HG02678 (cell line): ENCODE measurements at regions not wholly inside any gene's neighbourhood (a gene's known extent, or its start where the extent isn't known, plus 50 kb on each side); places are given as distances from the start of the nearest gene placed in this dataset.
"Not testable (repeated sequence)": the region's sequence is repeated elsewhere in the genome, so short reads cannot be mapped to it uniquely, and the experiment has no call there.

Source experiments
- ATAC-seq: cut with Tn5 transposase; IDR thresholded peaks from one replicate; pipeline ENCODE4 v1.9.1; 2021; ENCODE audit warnings: mild to moderate bottlenecking, moderate library complexity; ENCODE audit not compliant: unreplicated experiment

DNA sequence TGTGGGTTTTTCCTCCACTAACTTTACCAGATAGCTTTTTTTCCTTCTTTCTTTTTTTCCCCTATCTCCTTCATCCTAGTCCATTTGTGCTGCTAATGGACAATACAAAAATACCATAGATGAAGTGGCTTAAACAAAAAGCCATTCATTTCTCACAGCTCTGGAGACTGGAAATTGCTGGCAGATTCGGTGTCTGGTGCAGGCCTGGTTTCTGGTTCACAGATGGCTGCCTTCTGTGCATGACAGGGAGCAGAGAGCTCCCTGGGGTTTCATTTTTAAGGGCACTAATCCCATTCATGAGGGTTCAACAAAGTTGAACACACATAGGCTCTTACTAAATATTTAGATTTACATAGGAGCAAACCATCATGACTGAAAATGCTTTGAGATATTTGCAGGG lies 467.4 kb downstream of the TYW1 start:
- ATAC-seq = no peak

DNA sequence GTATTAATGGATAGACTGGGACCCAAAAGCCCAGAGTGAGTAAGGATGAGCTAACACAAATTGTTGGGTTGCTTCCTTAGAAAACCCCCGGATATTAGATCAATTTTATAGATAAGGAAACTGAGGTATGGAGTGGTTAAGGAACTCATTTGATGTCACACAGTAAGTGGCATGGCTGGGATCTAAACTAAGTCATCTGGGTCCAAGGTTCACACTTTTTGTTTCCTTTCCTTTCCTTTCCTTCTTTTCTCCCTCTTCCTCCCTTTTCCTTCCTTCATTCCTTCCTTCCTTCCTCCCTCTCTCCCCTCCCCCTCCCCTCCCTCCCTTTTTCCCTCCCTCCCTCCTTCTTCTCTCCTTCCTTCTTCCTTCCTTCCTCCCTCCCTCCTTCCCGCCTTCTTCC lies 469.5 kb downstream of the TYW1 start:
- ATAC-seq = no peak

DNA sequence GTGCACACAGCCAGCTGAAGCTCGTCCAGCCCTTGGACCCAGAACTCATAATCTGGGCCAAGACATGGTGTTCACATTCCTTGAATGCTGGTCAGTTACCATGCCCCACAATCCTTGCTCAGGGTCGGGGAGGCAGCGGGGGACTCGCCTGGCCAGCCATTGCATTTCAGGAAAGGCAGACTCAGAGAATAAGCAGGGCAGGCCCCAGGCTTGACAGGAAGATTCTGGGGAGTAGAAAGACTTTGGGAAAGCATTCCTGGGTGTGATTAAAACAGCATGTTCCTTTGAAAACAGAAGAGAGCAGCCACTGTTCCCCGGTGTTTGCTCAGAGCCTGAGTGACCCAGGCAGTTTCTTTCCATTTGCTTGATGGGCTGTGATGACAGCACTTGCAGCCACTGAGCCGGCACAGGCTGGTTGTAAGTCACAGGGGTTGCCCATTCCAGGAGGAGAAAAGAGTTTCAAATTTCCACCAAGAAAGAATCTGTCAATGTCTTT lies 473.7 kb downstream of the TYW1 start:
- no peak for ATAC-seq

DNA sequence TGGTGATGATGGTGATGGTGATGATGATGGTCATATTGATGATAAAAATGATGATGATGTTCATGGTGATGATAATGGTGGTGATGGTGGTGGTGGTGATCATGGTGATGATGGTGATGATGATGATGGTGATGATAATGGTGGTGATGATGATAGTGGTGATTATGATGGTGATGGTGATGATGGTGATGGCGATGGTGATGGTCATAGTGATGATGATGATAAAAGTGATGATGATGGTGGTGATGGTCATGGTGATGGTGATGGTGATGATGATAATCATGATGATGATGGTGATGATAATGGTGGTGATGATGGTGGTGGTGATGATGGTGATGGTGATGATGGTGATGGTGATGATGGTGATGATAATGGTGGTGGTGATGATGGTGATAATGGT lies 478.7 kb downstream of the TYW1 start:
- ATAC-seq = no peak

DNA sequence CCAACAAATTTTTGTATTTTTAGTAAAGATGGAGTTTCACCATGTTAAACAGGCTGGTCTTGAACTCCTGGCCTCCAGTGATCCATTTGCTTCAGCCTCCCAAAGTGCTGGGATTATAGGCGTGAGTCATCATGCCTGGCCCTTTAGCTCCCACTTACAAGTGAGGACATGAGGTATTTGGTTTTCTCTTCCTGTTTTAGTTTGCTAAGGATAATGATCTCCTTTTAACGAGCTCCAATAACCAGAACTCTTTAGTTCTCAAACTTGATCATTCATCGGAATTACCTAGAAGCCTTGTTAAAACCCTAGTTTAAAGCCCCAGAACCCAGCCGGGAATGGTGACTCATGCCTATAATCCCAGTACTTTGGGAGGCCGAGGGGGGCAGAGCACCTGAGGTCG lies 481.4 kb downstream of the TYW1 start:
- no peak for ATAC-seq

DNA sequence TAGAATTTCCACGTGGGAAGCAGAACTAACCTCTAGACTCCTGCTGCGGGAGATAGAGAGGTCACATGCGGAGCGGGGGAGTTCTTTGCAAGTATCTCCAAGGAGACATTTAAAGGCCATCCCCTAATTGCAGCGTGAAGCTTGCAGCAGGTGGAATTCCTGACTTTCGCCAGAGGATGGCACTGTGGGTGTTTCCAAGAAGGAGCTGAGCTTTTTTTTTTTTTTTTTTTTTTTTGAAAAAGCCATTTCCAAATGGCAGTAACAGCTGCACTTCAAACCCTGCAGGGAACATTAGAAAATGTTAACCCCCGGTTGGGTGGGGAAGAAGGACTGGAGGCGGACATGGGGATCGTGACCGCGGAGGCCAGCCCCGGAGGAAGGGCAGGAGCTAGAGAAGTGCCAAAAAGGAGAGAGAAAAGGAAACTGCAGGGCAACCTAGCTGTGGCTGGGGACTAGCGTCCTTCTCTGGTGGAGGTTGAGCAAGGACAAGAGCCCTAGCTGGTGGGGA lies 487.7 kb downstream of the TYW1 start:
- no peak for ATAC-seq

DNA sequence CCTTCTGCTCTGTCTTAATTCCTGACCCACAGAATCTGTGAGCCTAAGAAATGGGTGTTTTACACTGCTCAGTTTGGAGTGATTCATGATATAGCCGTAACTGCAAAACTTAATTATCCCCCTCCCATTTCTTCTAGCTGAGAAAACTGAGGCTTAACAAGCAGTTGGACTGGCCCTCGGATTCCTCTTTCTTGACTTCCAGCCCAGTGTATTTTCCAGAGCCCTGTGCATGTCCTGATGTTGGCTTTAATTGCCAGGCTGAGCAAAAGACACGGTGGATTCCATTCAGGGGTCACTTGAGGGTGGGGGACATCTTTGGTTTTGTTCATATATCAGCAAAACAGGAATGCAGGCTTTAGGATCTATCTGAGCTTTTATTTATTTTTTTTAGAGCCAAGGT lies 489.8 kb downstream of the TYW1 start:
- no peak for ATAC-seq

DNA sequence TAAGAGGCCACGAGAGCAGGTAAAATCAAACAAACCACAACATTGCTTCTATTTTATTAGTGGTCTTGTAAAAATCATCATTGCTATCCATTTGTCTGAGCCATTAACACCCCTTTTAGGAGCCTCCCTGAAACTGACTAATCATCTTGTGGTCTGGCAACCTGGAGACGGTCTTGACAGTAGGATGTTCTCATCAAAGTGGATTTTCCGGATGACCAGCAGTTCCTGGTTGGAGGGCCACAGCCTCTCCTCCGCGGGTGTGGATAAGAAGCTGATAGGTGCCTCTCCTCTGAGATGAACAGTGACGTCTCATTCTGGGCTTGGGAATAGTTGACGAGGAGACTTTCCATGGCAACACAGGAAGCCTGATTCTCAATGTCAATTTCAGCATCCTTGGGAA lies 490.7 kb downstream of the TYW1 start:
- ATAC-seq = no peak

DNA sequence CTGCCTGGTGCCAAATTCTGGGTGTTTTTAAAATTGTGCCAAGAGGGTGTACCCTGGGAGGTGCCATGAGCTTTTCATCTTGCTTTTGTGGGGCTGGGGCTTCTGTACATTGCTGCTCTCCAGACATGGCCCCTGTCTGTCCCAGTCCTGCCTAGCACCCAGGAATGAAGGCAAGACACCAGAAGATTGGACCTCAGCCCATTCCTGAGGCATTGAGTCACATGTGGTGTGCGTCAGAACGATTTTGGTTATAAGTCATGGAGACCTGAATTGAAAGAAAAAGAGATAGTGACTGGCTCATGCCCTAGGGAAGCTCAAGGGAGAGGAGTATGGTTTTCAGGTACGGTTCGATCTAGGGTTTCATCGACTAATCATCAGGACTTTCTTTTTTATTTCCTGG lies 493.2 kb downstream of the TYW1 start:
- ATAC-seq = no peak

DNA sequence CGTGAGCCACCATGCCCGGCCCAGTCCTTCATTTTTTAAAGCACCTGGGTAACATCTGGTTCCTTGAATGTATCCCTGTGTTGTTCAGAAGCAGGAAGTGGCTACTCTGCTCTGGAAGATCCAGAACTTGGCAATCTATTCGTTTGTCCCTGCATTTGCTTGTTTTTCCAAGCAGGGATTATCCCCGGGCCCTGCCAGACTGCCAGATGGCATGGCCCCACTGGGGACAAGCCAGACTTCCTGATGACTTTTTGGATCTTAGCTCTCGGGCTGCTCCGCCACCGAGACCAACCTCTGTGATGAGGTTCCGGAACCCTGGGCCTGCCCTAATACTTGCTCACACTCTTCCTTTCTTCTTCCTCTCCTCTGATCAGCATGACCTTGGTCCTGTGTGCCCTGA lies 496.7 kb downstream of the TYW1 start:
- no peak for ATAC-seq

DNA sequence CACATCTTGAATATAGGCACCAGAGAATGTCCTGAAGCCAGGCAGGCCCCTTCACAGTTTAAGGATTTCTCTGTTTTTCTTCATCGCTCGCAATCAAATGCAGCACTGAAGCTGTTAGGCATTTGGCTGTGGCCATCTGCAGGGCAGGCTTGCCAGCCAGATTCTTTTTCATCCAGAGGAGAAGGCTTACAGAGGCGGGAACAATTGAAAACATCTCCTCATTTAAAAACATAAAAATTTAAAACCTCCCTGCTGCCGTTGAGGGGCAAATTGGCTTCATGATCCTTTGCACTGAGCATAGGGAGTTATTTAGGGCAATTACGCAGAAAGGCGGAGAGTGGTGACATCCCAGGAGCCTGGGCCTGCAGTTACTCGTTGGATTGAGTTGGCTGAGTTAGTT lies 500.0 kb downstream of the TYW1 start:
- ATAC-seq = no peak

DNA sequence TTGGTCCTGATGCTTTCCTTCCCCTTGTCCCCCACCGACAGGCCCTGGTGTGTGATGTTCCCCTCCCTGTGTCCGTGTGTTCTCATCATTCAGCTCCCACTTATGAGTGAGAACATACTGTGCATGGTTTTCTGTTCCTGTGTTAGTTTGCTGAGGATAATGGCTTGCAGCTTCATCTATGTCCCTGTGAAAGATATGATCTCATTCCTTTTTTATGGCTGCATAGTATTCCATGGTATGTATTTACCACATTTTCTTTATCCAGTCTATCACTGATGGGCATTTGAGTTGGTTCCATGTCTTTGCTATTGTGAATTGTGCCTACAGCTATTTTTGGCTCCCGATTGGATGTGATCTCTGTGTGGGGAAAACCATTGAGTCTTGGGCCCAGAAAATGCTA lies 501.3 kb downstream of the TYW1 start:
- not testable (repeated sequence) for ATAC-seq

DNA sequence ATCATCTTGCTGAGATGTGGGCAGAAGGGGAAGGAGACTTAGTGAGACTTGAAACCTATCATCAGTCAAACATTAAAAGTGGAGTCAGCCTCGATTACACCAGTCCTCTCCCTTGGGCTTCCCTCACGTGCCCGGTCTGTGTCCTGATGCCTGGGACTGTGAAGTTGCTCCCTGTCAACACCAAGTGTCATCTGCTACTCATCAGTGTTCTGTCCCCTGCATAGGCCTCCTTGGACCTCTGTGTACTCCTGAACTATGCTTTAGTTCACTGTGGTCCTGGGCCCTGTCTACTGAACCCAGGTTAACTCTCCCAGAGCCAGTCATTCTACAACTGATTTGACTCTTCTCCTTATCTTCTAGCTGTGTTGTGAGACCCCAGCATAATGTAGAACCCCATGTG lies 506.3 kb downstream of the TYW1 start:
- no peak for ATAC-seq

DNA sequence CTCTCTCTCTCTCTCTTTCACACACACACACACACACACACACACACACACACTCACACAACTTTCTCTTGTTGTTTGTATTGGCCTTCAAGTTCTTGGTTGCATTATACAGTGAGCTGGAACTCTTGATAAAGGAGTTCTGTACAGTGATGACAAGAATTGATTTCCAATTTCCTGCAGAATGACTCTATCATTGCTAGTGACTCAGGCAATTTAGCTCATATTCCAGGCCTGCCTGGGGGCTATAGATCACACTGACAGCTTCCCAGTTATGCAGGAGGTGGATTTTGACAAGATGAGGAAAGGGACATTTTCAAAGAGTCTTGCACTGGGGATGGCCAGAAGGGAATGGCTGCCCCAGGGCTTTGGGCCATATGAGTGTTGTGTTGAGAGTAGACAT lies 508.8 kb downstream of the TYW1 start:
- no peak for ATAC-seq

DNA sequence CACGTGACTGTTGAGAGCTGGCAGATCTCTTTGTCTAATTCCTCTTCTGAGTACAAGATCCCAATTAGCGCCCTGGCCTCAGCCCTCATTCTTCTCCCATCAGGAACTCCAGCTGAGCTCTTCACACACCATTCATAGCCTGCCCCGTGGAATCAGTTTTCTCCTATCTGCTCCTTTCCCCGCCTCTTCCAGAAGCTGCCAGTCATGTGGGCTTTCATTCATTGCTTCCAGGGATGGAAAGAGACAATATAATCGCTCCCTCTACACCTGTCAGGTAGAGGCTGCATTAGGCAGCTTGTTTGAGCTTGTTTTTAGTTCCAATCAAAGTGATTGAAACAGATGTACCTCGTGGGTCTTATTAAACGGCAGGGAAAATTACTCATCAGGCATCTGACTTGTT lies 515.8 kb downstream of the TYW1 start:
- no peak for ATAC-seq

DNA sequence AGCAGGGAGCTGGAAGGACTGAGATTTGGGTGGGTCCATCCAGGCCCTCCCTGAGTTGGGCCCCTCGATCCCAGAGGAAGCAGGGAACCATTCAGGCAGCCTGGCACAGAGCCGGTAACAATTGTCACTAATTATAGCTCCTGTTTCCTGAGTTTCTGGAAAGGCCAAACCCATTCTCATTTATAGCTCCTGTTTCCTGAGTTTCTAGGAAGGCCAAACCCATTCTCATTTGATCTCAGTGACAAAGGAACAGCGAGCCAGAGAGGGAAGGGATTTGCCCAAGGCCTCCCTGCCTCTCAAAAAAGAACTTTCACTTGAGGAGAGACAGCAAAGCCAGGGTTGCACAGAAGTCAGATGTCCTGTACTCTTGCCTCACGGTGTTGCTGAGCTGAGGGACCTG lies 521.9 kb downstream of the TYW1 start:
- ATAC-seq = no peak

DNA sequence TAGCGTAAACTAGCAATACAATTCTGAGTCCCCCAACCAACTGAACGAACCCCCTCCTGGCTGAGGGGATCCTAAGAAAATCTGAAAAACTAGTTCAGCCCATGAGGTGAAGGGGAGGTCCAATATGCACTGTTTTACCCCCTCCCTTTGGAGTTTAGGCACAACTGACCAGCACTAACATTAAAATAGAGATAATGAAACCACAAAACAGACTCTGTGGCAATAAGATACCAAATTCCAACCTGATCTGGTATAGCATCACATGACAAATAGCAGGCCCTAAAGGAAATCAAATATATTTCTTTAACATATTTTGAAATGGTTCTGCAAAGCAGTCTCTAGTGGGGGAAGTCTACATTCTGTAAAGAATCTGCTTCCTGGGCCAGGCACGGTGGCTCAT lies 522.5 kb downstream of the TYW1 start:
- no peak for ATAC-seq

DNA sequence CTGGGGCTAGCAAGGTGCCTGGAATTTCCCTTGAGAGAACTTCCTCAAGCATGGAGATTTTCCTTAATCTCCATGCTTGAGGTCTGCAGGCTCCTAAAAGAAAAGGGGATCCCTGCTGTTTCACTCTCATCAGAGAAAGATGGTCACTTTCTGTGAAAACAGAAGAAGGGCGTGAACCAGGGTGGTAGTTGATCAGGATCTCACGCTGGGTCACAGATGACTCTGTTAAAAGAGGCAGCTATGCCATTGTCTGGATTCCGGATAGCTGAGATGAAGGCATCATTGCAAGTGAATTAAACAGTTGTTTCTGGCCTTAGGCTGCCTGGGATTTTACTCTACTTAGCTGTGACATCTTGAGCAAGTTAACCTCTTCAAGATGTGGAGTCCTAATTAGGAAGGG lies 525.9 kb downstream of the TYW1 start:
- ATAC-seq = no peak

DNA sequence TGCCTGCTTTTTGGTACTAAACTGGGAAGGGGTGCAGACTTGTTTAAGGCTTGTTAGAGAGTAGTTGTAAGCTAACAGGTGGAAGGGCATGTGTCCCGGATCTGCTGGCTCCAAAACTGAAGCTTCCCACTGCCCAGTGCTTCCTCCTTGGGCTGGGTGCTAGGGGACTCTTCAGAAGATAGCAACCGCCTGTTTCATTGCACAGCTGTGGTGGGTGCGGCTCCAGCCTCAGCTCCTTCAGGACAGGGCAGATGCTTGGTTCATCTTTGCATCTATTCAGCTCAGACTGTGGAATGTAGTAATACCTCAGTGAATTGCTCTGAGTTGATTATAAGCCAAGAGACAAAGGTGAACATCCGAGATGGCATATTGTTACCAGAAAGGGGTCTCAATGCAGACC lies 527.1 kb downstream of the TYW1 start:
- no peak for ATAC-seq

DNA sequence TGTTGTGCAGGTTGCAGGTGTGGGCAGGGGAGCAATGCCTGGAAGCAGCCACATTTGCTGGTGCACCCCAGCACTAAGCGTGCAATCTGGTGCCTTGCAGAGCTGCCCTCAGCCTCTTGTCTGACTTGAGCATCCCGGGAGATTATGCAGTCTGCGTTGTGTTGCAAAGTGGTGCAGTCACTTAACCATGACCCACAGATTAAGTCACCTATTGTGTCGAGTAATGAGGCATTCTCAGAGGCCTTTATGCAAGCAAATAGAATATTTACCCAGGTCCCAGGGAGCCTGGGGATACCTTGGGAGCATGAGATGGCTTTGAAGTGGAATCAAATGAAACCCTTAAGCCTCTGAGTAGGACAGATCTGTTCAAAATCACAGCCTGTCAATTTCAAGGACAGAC lies 529.0 kb downstream of the TYW1 start:
- no peak for ATAC-seq

DNA sequence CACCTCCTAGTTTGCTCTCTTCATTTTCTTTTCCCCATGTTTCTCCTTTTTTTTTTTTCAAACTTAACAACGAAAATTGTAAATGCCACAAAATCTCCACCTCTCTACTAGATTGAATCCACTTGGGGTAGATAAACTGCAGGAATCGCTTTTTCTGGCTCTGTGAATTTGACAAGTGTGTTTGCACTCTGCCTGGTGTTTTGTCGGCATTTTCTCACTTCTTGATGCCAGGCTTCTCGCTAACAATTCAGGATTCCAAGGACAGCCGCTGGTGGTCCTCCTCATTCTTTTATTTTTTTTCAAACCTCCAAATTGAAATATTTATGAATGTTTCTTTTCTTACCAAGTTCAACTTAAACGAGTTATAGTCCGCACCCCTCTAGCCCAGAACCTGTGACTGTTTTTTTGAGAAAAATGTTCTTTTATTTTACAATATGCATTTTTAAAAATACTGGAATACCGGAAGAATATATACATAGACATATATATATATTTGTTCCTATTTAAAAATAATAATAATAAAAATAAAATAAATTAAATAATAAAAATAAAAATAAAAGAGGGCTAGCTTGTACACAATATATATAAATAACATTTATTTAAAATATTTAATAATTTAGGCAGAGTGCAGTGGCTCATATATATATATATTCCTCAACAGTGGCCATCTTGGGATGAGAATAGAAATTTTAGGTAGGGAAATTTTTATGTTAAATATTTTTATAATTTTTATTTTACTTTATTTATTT lies 538.8 kb downstream of the TYW1 start:
- ATAC-seq = no peak

DNA sequence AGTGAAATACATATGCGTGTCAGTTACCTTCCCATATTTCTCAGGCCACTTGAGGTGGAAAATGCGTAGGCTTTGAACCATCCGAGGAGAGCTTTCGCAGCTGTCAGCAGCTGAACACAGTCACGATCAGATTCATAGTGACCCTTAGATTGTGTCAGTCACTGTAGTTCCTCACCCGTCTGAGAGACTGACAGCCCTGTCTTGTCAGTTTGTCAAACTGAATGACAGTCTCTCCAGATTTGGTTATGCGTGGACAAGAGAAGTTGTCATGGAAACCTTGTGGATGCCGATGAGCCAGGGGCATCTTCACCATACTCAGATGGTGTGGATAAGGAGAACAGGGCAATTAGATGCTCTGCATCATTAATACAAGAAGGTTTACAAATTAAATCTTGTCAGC lies 546.3 kb downstream of the TYW1 start:
- ATAC-seq = no peak
